ENCODE measurements at regions not wholly inside any gene's neighbourhood (a gene's known extent, or its start where the extent isn't known, plus 50 kb on each side); places are given as distances from the start of the nearest gene placed in this dataset.

DNA sequence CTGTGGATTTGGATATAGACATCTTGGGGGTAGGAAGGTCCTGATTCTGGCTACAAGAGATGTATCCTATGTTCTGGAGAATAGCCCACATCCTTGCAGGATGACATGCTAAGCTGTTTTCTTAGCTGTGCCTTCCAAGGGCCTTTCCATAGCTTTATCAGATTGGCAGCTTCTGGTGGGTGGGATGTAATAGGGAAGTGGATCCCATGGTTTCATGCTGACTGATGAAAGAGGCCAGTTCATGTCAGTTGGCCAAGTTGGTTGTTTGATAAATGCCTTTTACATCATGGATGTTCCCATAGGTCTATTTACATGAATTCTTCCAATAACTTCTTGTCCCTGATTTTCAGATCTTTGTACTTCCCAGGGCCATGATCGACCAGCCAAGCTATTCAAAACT is 169.1 kb upstream of the RMST start:
- TF ChIP-seq EZH2phosphoT487 (IDR thresholded peaks at IDR 0.05; ENCODE audit: low read length): no peak
- TF ChIP-seq EZH2 (optimal IDR thresholded peaks at IDR 0.05; ENCODE audit: low read depth, low read length): no peak
- TF ChIP-seq CTCF (IDR thresholded peaks at IDR 0.05; ENCODE audit: low read length): no peak
- Histone ChIP-seq H3K4me2 (ENCODE audit: low read depth, low read length) (no peak overlapping the region), H4K20me1 (ENCODE audit: insufficient read depth, low read length) (no peaks in the 10 kb centered on the region), H3K9me3 (replicated peaks; ENCODE audit: insufficient read depth, low read length) (no peaks in the 10 kb centered on the region), H3K36me3 (replicated peaks; ENCODE audit: insufficient read depth, low read length) (no peaks in the 10 kb centered on the region), H3K27ac (ENCODE audit: low read length) (no peak overlapping the region), H3K4me3 (ENCODE audit: low read length) (no peak overlapping the region), H3K9me2 (replicated peaks; ENCODE audit: insufficient read depth, low read length) (no peaks in the 10 kb centered on the region), H3K9ac (ENCODE audit: low read length) (no peak overlapping the region), H3K27me3 (replicated peaks; ENCODE audit: insufficient read depth, low read length) (no peaks in the 10 kb centered on the region), H2AFZ (ENCODE audit: low read length) (no peak overlapping the region), H3K79me2 (ENCODE audit: low read length) (no peaks in the 10 kb centered on the region), H3F3A (ENCODE audit: insufficient read depth, low read length) (no peaks in the 10 kb centered on the region), H3K4me1 (ENCODE audit: low read length) (no peaks in the 10 kb centered on the region)
- no peak for DNase-seq

DNA sequence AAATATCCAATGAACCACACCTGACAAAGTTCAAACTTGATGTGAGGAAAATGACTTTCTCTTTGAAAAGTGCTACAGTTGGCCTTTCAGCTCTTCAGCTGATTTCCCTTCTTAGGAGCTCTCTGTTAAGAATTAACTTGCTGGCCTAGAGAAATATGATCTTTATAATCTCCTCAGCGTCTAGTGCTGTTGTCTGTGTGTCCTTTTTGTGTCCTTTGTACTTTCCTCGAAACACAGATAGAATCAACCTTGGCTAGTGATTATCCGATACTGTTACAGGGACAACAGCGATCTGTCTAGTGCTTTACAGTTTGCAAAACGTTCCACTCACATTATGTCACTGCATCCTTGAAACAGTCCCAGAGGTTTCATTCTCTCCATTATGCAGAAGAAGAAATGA is 162.8 kb upstream of the RMST start:
- Histone ChIP-seq H3K27ac (ENCODE audit: low read length) (no peak overlapping the region), H3K9me3 (replicated peaks; ENCODE audit: insufficient read depth, low read length) (no peaks in the 10 kb centered on the region), H3K79me2 (ENCODE audit: low read length) (no peaks in the 10 kb centered on the region), H3K27me3 (replicated peaks; ENCODE audit: insufficient read depth, low read length) (no peaks in the 10 kb centered on the region), H3F3A (ENCODE audit: insufficient read depth, low read length) (no peaks in the 10 kb centered on the region), H3K4me1 (ENCODE audit: low read length) (no peaks in the 10 kb centered on the region), H3K36me3 (replicated peaks; ENCODE audit: insufficient read depth, low read length) (no peaks in the 10 kb centered on the region), H3K4me2 (ENCODE audit: low read depth, low read length) (no peak overlapping the region), H3K9ac (ENCODE audit: low read length) (no peak overlapping the region), H3K9me2 (replicated peaks; ENCODE audit: insufficient read depth, low read length) (no peaks in the 10 kb centered on the region), H3K4me3 (ENCODE audit: low read length) (no peak overlapping the region), H4K20me1 (ENCODE audit: insufficient read depth, low read length) (no peaks in the 10 kb centered on the region), H2AFZ (ENCODE audit: low read length) (no peak overlapping the region)
- no peak for DNase-seq
- no peak for TF ChIP-seq CTCF (IDR thresholded peaks at IDR 0.05; ENCODE audit: low read length)

GRCh38 chr12:97300431-97300830 is 162.2 kb upstream of the RMST start:
- Histone ChIP-seq H3K9me2 (replicated peaks; ENCODE audit: insufficient read depth, low read length) (no peaks in the 10 kb centered on the region), H3K9me3 (replicated peaks; ENCODE audit: insufficient read depth, low read length) (no peaks in the 10 kb centered on the region), H2AFZ (ENCODE audit: low read length) (no peak overlapping the region), H3K9ac (ENCODE audit: low read length) (no peak overlapping the region), H4K20me1 (ENCODE audit: insufficient read depth, low read length) (no peaks in the 10 kb centered on the region), H3K79me2 (ENCODE audit: low read length) (no peaks in the 10 kb centered on the region), H3K4me2 (ENCODE audit: low read depth, low read length) (no peak overlapping the region), H3K4me1 (ENCODE audit: low read length) (no peaks in the 10 kb centered on the region), H3K27ac (ENCODE audit: low read length) (no peak overlapping the region), H3F3A (ENCODE audit: insufficient read depth, low read length) (no peaks in the 10 kb centered on the region), H3K27me3 (replicated peaks; ENCODE audit: insufficient read depth, low read length) (no peaks in the 10 kb centered on the region), H3K4me3 (ENCODE audit: low read length) (no peak overlapping the region), H3K36me3 (replicated peaks; ENCODE audit: insufficient read depth, low read length) (no peaks in the 10 kb centered on the region)
- TF ChIP-seq EZH2phosphoT487 (IDR thresholded peaks at IDR 0.05; ENCODE audit: low read length) (no peak), CTCF (IDR thresholded peaks at IDR 0.05; ENCODE audit: low read length) (no peak), EZH2 (optimal IDR thresholded peaks at IDR 0.05; ENCODE audit: low read depth, low read length) (no peak)
- no peak for DNase-seq

All from MM.1S (cell line).